Neural progenitor cell (in vitro differentiated cells): ENCODE measurements at regions not wholly inside any gene's neighbourhood (a gene's known extent, or its start where the extent isn't known, plus 50 kb on each side); places are given as distances from the start of the nearest gene placed in this dataset.
"Not testable (repeated sequence)": the region's sequence is repeated elsewhere in the genome, so short reads cannot be mapped to it uniquely, and the experiment has no call there.

ENCODE experiments used
- DNase-seq: peaks from one replicate; pipeline ENCODE4 v3.0.0-alpha.2; 2016; ENCODE audit warnings: low spot score
- H2AFZ ChIP-seq: fragments of 200-600 bp; sonication (generic); replicated peaks from 2 replicates; pipeline ENCODE4 v1.6.1; 2016; ENCODE audit warnings: antibody characterized with exemption
- H3F3A ChIP-seq: fragments of 200-600 bp; sonication (generic); 2 replicates; pipeline ENCODE4 v1.6.1; 2016; ENCODE audit warnings: antibody characterized with exemption, low read depth
- H3K27ac ChIP-seq: fragments of 200-600 bp; sonication (generic); 2 replicates; pipeline ENCODE4 v1.5.1; 2016; ENCODE audit warnings: mild to moderate bottlenecking
- H3K27me3 ChIP-seq: fragments of 200-600 bp; sonication (generic); 2 replicates; pipeline ENCODE4 v1.6.1; 2016; ENCODE audit warnings: mild to moderate bottlenecking, moderate library complexity
- H3K36me3 ChIP-seq: fragments of 200-600 bp; sonication (generic); 2 replicates; pipeline ENCODE4 v1.5.1; 2016
- H3K4me1 ChIP-seq: fragments of 200-600 bp; sonication (generic); 2 replicates; pipeline ENCODE4 v1.6.1; 2016; ENCODE audit warnings: mixed run types
- H3K4me2 ChIP-seq: fragments of 200-600 bp; sonication (generic); 2 replicates; pipeline ENCODE4 v1.6.1; 2016
- H3K4me3 ChIP-seq: fragments of 200-600 bp; sonication (generic); 2 replicates; pipeline ENCODE4 v1.5.1; 2016
- H3K79me2 ChIP-seq: fragments of 200-600 bp; sonication (generic); 2 replicates; pipeline ENCODE4 v1.6.1; 2016; ENCODE audit warnings: low read depth
- H3K9ac ChIP-seq: fragments of 200-600 bp; sonication (generic); 2 replicates; pipeline ENCODE4 v1.6.1; 2016
- H3K9me3 ChIP-seq: fragments of 200-600 bp; sonication (generic); 2 replicates; pipeline ENCODE4 v1.5.1; 2016; ENCODE audit warnings: low read depth
- H4K20me1 ChIP-seq: fragments of 200-600 bp; sonication (generic); 2 replicates; pipeline ENCODE4 v1.6.1; 2016; ENCODE audit warnings: low read depth
- H3K27ac Mint-ChIP-seq: 3 replicates; pipeline ENCODE4 v1.8.0; 2021; ENCODE audit warnings: mixed read lengths
- H3K27me3 Mint-ChIP-seq: 2 replicates; pipeline ENCODE4 v1.8.0; 2022; ENCODE audit warnings: low read depth, mild to moderate bottlenecking, inconsistent platforms, moderate library complexity, mixed read lengths; ENCODE audit not compliant: insufficient read depth
- H3K36me3 Mint-ChIP-seq: 3 replicates; pipeline ENCODE4 v1.8.0; 2021; ENCODE audit warnings: mixed read lengths
- H3K4me1 Mint-ChIP-seq: 3 replicates; pipeline ENCODE4 v1.8.0; 2021; ENCODE audit warnings: mixed read lengths
- H3K4me3 Mint-ChIP-seq: 3 replicates; pipeline ENCODE4 v1.8.0; 2021; ENCODE audit warnings: mild to moderate bottlenecking, moderate library complexity, mixed read lengths
- H3K9me3 Mint-ChIP-seq: 3 replicates; pipeline ENCODE4 v1.8.0; 2020; ENCODE audit warnings: mixed read lengths
- CTCF ChIP-seq: fragments of 200-600 bp; sonication (generic); IDR thresholded peaks from 2 replicates; pipeline ENCODE4 v1.5.1; 2017; ENCODE audit warnings: antibody characterized with exemption, mild to moderate bottlenecking
- EZH2 ChIP-seq: fragments of 200-600 bp; sonication (generic); IDR thresholded peaks from 2 replicates; pipeline ENCODE4 v1.6.1; 2017; ENCODE audit warnings: antibody characterized with exemption, mild to moderate bottlenecking, moderate library complexity
- EZH2phosphoT487 ChIP-seq: fragments of 200-600 bp; sonication (generic); IDR thresholded peaks from 2 replicates; pipeline ENCODE4 v1.6.1; 2017; ENCODE audit warnings: antibody characterized with exemption

GRCh38 chr5:138686668-138687067 is 66.6 kb upstream of the CTNNA1 start:
- Mint-ChIP-seq H3K4me1 (no peaks in the 10 kb centered on the region), H3K36me3 (no peaks in the 10 kb centered on the region), H3K27ac (no peak overlapping the region), H3K27me3 (no peaks in the 10 kb centered on the region), H3K9me3 (peaks cover 11% of the 10 kb centered on the region), H3K4me3 (no peak overlapping the region)
- Histone ChIP-seq H4K20me1 (no peaks in the 10 kb centered on the region), H3K4me1 (no peaks in the 10 kb centered on the region), H3F3A (no peaks in the 10 kb centered on the region), H3K9ac (no peak overlapping the region), H3K79me2 (no peaks in the 10 kb centered on the region), H2AFZ (no peak overlapping the region), H3K27me3 (no peaks in the 10 kb centered on the region), H3K36me3 (no peaks in the 10 kb centered on the region), H3K27ac (no peak overlapping the region), H3K9me3 (no peaks in the 10 kb centered on the region), H3K4me2 (no peak overlapping the region), H3K4me3 (no peak overlapping the region)
- TF ChIP-seq CTCF, result no peak
- DNase-seq, result no peak

GRCh38 chr5:138685193-138685745 is 68.0 kb upstream of the CTNNA1 start:
- no peak for DNase-seq
- H3K9me3 Mint-ChIP-seq, result peaks cover 11% of the 10 kb centered on the region

GRCh38 chr5:138682462-138682861 is 70.8 kb upstream of the CTNNA1 start:
- not testable (repeated sequence) for H3K27me3 Mint-ChIP-seq, DNase-seq, H3K4me1 Mint-ChIP-seq, H3F3A ChIP-seq, H4K20me1 ChIP-seq, H3K9me3 ChIP-seq, H3K27me3 ChIP-seq, H3K4me3 ChIP-seq, H3K4me3 Mint-ChIP-seq, H3K36me3 ChIP-seq, H3K4me2 ChIP-seq, H3K4me1 ChIP-seq, H3K36me3 Mint-ChIP-seq, H2AFZ ChIP-seq, H3K79me2 ChIP-seq, H3K27ac Mint-ChIP-seq, H3K27ac ChIP-seq, H3K9ac ChIP-seq
- peaks cover 11% of the 10 kb centered on the region for H3K9me3 Mint-ChIP-seq

More at GRCh38 chr5:138685193-138685745, 68.0 kb upstream of the CTNNA1 start:
- Mint-ChIP-seq H3K4me1 (no peaks in the 10 kb centered on the region), H3K27ac (no peak overlapping the region), H3K36me3 (no peaks in the 10 kb centered on the region), H3K27me3 (no peaks in the 10 kb centered on the region), H3K4me3 (no peak overlapping the region)
- H3K27me3 ChIP-seq, result no peaks in the 10 kb centered on the region
- no peak overlapping the region for H3K9ac ChIP-seq
- H3K4me2 ChIP-seq, result no peak overlapping the region
- no peak overlapping the region for H3K4me3 ChIP-seq
- TF ChIP-seq EZH2phosphoT487 (no peak), EZH2 (no peak), CTCF (no peak)
- H3K9me3 ChIP-seq, result no peaks in the 10 kb centered on the region
- H4K20me1 ChIP-seq, result no peaks in the 10 kb centered on the region
- no peaks in the 10 kb centered on the region for H3K36me3 ChIP-seq
- H2AFZ ChIP-seq, result no peak overlapping the region
- H3K79me2 ChIP-seq, result no peaks in the 10 kb centered on the region
- H3K4me1 ChIP-seq, result no peaks in the 10 kb centered on the region
- H3K27ac ChIP-seq, result no peak overlapping the region
- H3F3A ChIP-seq, result no peaks in the 10 kb centered on the region

- H3K4me3 Mint-ChIP-seq, H3K9me3 ChIP-seq, H2AFZ ChIP-seq, H3K9me3 Mint-ChIP-seq, DNase-seq, H3F3A ChIP-seq, H3K36me3 Mint-ChIP-seq, H3K4me1 ChIP-seq, H3K27ac ChIP-seq, H3K36me3 ChIP-seq, H3K27me3 Mint-ChIP-seq, H3K9ac ChIP-seq, H3K4me3 ChIP-seq, H3K27ac Mint-ChIP-seq, H3K4me2 ChIP-seq, H3K79me2 ChIP-seq, H3K4me1 Mint-ChIP-seq, H3K27me3 ChIP-seq, H4K20me1 ChIP-seq: not testable (repeated sequence)
Observed at GRCh38 chr5:138678826-138679225, 74.4 kb upstream of the CTNNA1 start.
